ENCODE measurements at regions not wholly inside any gene's neighbourhood (a gene's known extent, or its start where the extent isn't known, plus 50 kb on each side); places are given as distances from the start of the nearest gene placed in this dataset.

DNA sequence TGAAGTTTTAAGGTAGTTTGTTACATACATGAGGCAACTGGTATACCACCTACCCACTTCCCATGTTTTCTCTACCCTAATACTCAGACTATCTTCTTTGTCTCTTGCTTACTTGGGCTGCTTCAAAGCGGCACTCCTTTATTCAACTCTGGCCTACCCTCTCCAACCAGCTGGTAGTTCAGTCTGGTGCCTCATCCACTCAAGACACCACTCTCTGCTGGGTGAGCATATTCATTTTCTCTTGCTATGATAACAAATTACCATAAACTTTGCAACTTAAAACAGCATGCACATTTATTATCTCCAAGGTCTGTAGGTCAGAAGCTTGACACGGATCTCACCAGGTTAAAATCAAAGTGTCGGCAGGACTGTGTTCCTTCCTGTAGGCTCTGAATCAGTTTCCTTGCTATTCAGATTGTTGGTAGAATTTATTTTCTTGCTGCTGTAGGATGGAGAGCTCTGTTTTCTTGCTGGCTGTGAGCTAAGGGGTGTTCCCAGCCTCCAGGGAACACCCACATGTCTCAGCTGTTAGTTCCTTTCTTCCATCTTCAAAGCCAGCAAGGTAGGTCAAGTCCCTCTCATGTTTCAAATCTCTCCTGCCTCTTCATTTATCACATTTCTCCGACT, 666.0 kb downstream of the DIAPH3 start:
- no peak for DNase-seq (ENCODE audit: low read depth in 1 of 2, low spot score in 1 of 2)

DNA sequence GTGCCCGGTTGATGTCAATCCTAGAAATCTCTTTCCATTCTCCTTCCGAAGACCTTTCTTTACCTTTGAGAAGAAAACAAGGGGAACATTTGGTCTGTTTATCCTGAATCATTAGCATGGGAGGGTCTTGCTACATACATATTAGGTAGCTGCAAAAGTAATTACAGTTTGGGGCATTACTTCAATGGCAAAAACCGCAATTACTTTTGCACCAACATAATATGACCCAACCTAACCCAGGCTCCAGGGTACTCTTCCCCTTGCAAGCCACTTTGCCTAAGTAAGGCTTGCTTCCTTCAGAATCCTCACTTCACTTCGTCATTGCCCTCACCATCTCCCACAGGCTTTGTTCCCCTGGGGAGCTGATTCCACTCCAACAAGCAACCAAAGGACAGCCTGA, 662.7 kb downstream of the DIAPH3 start:
- DNase-seq (ENCODE audit: low read depth in 1 of 2, low spot score in 1 of 2): no peak

DNA sequence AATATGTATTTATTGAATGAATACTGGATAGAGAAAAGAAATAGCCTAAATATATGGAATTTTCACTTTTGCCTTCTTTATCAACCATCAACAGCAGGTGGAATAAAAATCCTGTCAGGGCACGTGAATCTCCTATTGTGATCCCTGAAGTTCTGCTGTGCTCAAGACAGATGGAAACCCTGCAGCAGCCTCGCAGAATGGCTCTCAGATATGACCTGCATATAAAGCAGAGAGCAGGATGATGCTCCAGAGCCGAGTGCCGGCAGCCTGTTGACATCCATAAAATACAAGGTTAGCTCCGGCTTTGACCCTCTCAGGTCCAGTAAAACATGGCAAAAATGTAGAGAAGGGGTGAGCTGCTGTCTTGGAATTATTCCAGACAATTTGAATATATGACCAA, 659.3 kb downstream of the DIAPH3 start:
- no peak for DNase-seq (ENCODE audit: low read depth in 1 of 2, low spot score in 1 of 2)

DNA sequence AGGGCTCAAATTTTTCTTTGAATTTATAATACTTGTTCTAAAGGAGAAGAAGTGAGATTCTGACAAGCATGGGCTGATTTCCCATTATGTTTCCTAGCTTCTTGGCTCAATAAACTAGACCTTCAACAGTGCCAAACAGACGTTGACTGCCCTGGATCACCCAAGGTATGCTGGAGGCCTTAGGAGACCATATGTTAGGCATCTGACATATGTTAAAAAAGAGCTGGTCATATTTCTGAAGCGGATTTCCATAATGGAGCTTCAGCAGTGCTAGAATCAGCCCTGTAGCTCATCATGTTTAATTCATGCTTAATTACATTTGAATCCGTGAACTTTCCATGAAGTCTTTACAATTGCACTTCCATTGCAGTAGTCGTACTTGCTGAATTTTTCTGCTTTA, 653.3 kb downstream of the DIAPH3 start:
- no peak for DNase-seq (ENCODE audit: low read depth in 1 of 2, low spot score in 1 of 2)

DNA sequence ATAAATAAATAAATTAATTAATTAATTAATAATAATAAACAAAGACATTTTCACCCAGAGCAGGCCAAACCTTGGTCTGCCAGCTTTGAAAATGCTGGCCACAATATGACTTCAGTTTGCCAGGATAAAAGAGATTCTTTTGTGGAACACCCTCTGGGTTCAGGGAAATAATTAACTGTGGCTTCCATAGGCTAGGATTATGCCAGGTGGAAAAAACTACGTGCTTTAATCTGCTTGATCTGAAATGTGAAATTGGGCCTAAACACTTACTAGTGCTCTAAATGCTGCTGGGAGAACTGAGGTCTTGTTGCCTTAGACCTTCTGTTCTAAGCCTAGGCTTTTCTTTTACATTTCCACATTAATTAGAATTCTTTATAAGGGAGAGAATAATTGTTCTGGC, 650.0 kb downstream of the DIAPH3 start:
- no peak for DNase-seq (ENCODE audit: low read depth in 1 of 2, low spot score in 1 of 2)

DNA sequence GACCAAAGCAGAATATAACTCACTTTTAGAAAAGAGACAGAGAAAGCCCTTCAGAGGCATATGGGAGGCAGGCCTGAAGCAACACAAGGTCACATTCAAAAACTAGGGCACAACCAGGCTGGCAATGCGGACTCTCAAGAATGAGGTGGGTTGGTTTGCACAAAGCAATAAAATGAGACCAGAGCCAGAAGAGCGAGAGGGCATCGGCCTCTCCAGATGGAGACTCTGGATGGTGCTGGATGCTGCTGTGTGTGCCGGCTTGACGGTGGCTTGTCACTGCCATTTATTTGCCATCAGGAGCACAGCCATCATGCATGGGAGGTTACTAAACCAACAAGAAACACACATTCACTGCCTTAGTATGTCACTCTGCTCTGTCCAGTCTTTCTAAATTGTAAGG, 649.4 kb downstream of the DIAPH3 start:
- no peak for DNase-seq (ENCODE audit: low read depth in 1 of 2, low spot score in 1 of 2)

DNA sequence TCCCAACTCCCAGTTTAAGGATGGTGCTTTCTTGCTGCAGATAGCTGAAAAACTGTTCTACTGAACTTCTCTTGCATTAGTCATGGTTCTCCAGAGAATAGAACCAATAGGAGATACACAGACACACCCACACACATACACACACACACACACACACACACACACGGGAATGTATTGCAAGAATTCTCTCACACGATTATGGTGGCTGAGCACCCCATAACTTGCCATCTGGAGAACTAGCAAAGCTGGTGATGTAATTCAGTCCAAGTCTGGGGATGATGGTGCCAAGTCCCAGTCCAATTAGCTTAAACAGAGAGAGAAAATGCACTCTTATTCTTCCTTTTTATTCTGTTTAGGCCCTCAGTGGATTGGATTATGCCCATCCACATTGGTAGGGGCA, 643.9 kb downstream of the DIAPH3 start:
- no peak for DNase-seq (ENCODE audit: low read depth in 1 of 2, low spot score in 1 of 2)

DNA sequence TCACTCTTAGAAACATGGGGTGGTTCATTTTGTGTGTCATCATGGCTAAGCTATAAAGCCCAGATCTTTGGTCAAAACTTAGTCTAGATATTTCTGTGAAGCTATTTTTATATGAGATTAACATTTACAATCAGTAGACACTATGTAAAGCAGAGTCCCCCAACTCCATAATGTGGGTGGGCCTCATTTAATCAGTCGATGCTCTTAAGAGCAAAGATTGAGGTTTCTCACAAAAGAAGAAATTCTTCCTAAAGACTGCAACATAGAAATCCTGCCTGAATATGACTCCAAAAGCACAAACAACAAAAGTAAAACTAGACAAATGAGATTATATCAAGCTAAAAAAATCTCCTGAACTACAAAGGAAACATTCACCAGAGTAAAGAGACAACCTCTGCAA, 642.2 kb downstream of the DIAPH3 start:
- no peak for DNase-seq (ENCODE audit: low read depth in 1 of 2, low spot score in 1 of 2)

DNA sequence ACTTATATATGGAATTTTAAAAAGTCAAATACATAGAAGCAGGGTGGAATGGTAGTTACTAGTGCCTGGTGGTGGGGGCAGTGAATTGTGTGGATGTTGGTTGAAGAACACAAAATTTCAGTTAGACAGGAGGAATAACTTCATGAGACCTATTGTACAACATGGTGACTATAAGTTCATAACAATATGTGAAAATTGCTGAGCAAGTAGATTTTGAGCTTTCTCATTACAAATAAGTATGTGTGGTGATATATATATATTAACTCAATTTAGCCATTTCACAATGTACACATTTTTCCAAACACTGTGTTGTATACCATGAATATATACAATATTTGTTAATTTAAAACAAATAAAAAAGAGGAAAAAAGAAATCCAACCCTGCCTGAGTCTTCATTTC, 641.1 kb downstream of the DIAPH3 start:
- no peak for DNase-seq (ENCODE audit: low read depth in 1 of 2, low spot score in 1 of 2)

DNA sequence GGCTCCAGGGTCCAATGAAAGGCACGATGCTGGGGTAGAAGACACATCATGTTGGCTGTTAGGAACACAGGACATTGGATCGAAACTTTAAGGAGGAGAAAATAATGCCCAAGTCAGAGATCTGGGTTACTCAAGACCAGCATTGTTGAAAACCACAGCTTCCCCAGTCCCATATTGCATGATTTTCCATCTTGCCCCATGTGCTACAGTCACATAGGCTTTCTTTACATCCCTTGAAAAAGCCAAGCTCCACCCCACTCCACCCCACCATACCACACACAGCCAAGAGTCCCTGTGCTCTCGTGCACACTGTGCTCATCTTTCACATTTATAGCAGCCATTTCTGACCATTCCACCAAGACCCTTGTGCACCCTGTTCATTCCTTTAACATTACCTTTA, 636.2 kb downstream of the DIAPH3 start:
- DNase-seq (ENCODE audit: low read depth in 1 of 2, low spot score in 1 of 2): no peak

DNA sequence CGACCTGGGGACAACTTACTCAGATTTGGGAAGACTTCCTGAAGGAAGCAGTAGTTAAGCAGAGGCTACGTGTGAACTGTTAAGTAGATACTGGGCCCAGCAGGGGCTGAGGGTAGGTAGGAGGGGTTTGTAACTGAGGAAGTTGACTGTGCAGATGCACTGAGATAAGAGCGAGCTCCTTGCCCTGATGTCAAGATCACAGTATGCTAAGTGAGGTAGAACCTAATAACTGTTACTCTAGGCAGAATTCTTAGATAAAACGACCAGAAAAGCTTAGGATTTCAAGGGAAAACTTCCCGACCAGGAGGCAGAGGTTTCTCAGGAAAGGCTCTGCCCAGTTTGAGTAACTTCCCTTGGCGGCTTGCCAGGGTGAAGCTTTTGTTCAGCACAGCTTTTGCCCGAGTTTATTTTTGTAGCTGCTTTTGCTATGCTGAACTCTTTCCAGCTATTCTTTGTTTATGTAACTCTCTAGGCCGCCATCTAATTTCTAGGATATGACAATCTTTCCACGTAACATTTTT, 632.1 kb downstream of the DIAPH3 start:
- no peak for DNase-seq (ENCODE audit: low read depth in 1 of 2, low spot score in 1 of 2)

DNA sequence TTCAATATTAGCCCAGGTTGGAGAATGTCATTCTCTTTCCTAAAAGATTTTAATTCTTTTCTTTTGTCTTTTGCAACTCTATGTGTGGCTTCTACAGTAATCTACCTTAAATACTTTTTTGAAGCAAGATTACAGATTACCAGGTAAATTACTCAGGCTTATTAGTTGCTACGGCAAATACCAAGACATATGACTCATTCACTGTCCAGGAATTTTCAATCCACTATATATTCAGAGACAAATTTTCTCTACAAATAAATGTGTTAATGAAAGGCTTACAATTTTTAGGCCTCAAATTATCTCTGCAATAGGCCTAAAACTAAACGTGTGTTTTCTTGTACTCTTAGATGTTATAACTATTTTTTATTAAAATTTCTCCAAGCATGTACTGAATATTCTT, 631.3 kb downstream of the DIAPH3 start:
- no peak for DNase-seq (ENCODE audit: low read depth in 1 of 2, low spot score in 1 of 2)

DNA sequence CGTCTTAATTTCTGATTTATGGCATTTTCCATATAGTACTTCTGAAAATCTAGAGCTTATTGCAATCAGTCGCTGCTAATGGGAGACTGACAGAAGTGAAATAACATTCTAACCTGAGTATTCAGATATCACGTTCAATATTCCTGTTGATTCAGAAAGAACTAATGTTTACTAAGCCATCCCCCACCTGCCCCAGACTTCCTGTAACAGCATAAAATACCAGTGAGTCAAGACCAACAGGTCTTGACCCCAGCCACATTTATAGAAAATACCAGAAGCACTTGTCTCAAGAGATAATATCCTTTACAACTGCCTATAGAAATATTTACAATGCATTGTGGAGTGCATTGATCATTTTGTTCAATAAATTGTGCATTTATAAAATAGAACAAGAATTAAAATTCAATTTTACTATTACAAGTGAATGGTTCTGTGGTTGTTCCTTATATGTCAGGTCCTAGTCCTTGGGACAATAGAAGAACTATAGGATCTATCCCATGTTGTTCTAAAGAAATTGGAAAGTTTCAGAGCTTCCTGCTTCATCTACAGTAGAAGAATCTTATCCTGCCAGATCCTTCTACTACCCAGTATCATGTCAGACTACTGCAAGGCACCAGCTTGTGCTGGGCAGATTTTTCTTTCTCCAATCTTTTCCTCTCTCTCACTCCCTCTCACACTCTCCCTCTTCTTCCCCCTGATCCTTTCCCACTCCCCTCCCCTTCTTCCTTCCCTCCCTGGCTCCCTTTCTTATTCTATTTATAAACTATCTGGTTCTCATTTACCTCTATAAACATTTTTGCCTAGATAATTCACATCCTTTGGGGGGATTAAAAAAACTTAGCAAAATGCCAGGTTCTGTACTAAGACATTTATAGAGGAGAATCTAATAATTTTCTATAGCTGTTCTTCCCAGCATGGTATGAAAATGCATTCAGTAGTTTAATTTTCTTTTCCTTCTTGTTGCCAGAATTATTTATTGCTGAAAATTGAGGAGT, 629.9 kb downstream of the DIAPH3 start:
- DNase-seq (ENCODE audit: low read depth in 1 of 2, low spot score in 1 of 2): no peak

DNA sequence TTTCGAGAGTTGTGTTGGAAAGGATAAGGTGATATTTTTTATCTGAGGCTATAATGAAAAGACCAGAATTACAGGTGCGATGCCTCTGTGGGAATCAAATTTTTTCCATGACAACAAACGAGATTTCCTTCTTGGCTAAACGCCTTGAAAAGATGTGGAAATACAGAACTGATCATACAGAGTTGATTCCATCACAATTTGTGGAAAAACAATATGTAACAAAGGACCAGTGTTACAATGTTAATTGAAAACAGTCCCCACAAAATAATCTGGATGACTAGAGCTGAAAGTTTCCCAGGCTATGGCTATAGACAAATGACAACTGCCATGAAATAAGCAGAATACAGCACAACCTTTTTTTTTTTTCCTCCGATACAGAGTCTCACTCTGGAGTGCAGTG, 628.9 kb downstream of the DIAPH3 start:
- no peak for DNase-seq (ENCODE audit: low read depth in 1 of 2, low spot score in 1 of 2)

DNA sequence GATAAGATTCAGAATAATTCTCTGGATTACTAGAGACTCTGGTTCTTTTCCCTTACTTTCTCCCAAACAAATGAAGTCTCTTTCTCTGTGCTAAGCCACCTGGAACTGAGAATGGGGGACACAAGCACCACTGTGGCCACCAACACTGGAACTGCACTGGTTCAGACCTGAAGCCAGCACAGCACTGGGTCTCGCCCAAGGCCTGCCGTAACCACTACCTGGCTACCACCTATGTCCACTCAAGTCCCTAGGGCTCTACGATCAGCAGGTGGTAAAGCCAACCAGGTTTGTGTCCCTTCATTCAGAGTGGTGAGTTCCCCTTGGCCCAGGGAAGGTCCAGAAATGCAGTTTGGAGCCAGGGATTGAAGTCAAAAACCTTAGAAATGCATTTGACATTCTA, 626.2 kb downstream of the DIAPH3 start:
- DNase-seq (ENCODE audit: low read depth in 1 of 2, low spot score in 1 of 2): no peak

DNA sequence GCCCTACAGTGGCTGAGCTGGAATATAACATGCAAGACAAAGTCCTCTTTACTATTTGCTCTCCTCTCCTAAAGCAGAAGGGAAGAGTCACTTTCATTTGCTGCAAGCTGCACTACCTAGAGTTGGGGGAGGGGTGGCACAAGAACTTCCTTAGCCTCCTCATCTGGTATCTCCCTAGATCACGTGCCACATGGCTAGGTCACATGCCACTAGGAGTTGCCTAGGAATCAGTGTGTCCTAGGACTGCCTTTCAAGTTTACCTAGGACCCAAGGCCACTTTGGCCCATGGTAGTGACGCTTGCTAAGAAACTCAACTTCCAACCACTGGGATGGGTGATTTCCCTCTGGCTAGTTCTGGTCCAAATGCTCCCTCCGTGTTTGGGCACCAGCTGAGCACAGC, 625.2 kb downstream of the DIAPH3 start:
- DNase-seq (ENCODE audit: low read depth in 1 of 2, low spot score in 1 of 2): no peak

DNA sequence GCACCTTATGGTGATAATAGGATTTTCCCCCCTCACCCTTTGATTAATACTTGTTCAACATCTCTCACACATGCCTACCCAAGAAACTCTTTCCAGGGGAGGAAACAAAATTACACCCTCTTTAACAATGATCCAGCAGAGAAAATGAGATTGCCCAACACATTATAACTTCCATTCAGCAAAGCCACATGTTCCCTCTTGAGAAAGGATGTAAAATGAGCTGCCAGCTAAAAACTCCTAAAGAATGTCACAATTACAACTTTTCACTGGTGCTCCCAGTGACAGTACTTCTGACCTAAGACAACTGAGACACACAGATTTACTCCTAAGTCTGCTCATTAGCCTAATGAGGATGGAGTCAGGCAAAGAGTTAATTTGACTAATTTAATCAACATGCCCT, 621.4 kb downstream of the DIAPH3 start:
- no peak for DNase-seq (ENCODE audit: low read depth in 1 of 2, low spot score in 1 of 2)

DNA sequence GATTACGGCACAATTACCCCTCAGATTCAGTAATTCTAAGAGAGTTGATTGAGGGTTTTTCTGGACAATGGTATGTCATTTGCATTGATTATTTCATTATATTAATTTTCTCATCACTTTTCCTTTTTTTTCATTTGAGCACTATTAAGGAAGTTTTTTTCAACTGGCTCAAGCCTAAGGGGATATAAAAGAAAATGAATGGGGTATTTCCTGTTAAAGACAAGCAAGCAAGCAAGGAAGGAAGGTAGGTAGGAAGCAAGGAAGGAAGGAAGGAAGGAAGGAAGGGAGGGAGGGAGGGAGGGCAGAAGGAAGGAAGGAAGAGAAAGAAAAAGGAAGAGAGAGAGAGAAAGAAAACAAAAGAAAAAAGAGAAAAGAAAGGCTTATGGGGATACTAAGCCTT, 620.3 kb downstream of the DIAPH3 start:
- no peak for DNase-seq (ENCODE audit: low read depth in 1 of 2, low spot score in 1 of 2)

DNA sequence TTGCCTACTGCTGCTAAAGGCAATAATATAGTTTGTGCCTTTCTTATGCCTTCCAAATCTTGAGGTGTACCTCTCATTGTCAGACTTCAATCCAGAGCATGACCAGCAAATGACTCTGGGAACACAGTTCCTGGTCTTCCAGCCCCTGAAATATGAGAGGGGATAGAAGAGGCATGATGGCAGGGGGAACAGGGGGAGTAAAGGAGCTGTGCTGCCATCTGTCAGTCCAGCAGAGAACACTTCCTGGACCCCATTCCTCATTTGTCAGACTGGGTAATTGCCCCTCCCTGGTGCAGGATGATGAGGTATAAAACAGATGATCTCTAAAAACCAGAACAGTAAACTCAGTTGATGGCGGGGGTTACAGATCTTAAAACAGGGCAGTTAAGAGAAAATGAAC, 618.7 kb downstream of the DIAPH3 start:
- no peak for DNase-seq (ENCODE audit: low read depth in 1 of 2, low spot score in 1 of 2)

DNA sequence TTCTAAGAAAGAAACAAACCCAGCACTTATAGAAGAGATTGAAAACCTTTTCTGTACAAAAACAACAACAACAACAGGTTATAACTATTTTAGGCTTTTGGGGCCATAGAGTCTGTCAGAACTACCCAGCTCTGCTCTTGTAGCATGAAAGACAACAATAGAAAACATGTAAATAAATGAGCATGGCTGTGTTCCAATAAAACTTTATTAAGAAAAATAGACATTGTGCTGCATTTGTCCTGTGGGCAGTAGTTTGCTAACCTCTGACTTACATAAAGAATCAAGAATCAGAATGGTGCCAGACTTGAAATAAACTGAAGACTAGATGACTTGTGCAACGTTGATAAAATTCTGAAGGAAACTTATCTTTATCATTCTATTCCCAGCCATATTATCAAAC, 617.5 kb downstream of the DIAPH3 start:
- DNase-seq (ENCODE audit: low read depth in 1 of 2, low spot score in 1 of 2): no peak

DNA sequence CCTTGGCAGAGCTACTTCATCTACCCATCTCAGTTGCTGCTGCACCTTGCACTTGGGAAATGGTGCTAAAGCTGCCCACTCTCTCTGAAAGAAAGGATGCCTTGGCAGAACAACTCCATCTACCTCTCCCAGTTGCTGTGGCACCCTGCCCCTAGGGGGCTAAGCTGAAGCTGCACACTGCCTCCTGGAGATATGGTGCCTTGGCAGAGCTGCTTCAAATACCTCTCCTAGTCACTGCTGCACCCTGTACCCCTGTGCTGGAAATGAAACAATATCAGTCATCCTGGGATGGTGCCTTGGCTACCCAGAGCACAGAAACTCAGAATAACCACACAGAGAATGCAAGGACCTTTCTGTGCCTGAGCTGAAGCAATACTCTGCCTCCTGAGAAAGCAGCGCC, 615.8 kb downstream of the DIAPH3 start:
- no peak for DNase-seq (ENCODE audit: low read depth in 1 of 2, low spot score in 1 of 2)

DNA sequence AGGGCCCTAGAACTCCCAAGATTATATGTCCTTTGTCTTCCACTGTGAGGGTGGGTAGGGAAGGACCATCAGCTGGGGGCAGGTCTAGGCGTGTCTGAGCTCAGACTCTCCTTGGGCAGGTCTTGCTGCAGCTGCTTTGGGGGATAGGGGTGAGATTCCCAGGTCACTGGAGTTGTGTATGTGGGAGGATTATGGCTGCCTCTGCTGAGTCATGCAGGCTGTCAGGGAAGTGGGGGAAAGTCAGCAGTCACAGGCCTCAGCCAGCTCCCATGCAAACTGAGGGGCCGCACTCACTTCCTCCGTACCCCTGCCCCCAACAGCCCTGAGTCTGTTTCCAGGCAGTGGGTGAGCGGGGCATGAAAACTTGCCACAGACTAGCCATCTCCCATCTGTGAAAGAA, 600.8 kb downstream of the DIAPH3 start:
- no peak for DNase-seq (ENCODE audit: low read depth in 1 of 2, low spot score in 1 of 2)
